GM18520 (cell line): ENCODE measurements at regions not wholly inside any gene's neighbourhood (a gene's known extent, or its start where the extent isn't known, plus 50 kb on each side); places are given as distances from the start of the nearest gene placed in this dataset.
"Not testable (repeated sequence)": the region's sequence is repeated elsewhere in the genome, so short reads cannot be mapped to it uniquely, and the experiment has no call there.

Experiments used
- ATAC-seq: cut with Tn5 transposase; IDR thresholded peaks from one replicate; pipeline ENCODE4 v1.9.1; 2021; ENCODE audit not compliant: unreplicated experiment

DNA sequence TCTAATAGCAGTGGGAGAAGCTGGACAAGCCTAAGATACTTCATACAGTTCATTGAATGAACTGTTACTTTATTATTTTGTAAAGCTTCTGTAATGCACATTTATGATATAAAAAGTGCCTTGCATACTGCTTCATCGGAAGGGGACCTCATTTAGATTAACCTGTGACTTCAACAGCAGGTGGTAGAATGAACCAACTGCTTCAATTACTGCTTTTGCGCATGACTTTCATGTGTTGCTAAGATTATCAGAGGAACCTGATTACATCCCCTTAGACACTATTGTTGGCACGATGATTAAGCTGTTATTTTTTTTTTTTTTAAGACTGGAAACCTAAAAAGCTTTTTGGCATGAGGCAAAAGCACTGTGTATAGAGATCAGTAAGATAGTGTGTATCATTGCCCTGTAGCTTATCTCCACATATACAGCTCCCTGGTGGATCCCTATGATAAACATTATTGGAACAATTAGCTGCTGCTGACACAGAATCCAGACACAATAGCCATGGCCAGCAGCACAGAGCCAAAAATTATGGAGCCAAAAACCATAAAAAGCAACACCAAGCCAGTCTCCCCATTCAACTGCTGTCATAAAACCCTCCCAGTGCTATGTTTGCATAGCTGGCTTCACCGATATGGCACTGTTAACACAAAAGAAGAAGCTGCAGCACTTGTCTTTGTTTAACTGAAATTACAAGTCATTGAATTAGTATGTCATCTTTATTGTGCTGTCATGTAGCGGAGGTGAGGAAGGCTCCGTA lies 731.6 kb upstream of the MMS22L start:
- no peak for ATAC-seq

DNA sequence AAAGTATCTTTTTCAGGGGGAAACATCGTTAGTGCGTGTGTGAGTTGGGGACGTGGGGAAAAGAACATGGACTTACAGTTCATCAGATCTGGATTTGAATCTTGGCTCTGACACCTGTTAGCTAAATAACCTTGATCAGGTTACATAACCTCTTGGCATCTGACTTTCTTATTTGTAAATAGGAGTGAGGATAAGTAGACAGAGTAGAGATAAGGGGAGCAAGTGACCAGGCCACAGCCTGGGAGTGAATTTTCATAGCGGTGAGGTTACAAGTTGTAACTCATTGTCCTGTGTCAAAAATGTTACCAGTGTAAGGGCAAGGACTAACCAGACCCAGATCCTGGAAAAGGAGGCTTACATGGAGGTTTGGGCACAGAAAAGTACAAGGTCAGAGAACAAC lies 733.5 kb upstream of the MMS22L start:
- ATAC-seq: no peak

DNA sequence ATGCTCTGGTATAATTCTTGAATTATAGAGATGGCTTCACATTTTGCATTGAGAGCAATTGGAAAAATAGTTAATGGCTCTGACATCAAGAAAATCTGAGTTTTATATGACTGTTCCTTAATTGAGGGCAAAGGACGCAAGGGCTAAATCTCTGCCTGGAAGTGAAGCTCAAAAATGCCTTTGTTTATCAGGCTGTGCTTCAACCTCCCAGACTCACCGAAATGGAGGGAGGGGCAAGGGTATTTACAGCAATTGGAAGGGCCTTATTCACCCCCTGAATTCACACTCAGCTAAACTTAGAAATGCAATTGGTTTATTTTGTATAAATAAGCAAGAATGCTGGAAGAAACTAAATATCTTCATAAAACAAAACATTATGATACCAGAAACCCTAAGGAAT lies 737.2 kb upstream of the MMS22L start:
- no peak for ATAC-seq

DNA sequence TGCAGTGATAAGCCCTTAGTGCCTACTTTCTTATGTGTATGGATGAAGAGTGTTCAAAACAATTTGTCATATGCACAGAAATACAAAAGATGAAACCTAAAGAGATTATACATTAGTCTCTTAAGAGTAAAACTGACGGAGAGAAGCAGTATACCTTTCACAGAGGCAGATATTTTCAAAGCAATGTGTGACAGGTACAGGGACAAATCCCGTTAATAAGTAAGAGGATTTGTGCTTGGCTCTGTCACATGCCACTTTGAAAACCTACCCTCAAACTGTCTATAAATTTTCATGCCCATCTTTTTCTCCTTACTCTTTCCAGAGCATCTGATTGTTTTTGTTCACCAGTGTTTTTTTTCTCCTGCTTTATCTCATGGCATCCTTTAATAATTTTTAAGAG lies 741.3 kb upstream of the MMS22L start:
- no peak for ATAC-seq

DNA sequence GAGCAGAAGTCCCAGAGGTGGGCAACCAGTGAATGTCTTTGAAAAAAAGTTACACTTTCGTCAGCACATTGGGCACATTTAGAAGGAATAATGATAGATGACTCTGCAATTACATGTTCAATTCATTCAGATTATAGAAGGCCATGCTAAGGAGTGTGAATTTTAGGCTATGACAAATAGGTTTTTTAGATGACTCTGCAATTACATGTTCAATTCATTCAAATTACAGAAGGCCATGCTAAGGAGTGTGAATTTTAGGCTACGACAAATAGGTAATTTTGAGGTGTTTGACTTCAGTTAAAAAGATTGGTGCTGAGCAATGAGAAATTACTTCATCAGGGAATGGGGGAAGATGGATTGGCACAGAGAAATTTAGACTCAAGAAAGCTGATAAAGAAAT lies 744.9 kb upstream of the MMS22L start:
- no peak for ATAC-seq

DNA sequence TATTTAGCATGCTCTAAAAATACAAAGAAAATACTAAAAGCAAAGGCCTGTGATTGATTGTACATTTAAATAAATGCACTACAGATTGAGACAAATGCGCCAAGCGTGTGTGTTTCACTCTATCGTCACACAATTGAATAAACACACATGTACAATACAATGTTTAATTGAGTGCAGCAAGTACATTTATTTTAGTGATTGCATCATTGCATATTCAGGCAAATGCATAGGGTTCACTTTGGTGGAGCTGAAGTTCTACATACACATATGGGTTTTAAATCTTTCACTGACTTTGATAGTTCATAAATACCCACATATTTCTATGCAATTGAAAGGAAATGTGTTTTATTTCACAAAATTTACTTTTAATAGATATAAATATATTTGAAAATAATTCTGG lies 750.6 kb upstream of the MMS22L start:
- no peak for ATAC-seq

DNA sequence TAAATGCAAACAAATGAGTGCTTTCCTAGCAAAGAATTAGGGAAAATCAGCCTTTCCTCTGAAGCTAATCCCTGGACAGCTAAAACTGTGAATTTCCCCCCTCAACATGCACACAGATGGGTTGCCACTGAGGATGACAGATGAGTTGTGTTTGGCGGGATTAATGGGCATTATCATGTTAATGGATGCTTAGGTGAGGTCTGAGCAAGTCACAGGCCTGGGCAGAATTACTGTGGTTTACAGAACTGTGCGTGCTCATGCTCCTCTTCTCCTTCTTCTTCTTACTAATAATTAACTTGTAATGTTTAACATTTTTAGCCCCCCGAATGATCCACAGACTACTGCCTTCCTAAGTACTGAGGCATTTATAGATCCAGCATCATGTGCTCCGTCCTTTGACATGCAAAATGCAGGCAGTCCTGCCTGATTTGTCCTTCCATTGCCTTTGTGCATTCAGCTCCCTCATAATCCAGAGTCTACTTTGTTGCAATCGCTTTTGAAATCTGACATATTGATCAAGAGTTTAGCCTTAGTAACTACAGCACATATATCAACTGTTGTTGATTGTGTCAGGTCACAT lies 753.4 kb upstream of the MMS22L start:
- no peak for ATAC-seq

DNA sequence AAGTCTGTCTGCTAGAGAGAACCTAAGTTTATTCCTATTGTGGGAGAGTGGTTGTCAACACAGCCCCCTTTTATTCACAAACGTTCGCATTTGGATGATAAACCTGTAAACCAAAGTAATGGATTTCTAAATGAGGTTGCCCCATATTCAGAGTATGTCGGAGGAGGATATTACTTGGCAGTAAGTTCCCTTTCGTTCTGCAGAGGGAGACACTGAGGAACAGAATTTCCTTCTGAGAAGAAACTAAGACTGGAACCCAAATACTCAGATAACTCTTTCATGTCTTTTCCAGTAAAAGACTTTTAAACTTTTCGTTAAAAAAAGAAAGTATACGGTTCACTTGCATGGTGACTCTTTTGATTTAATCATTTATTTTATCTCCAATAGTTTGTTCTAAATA lies 754.6 kb upstream of the MMS22L start:
- no peak for ATAC-seq

DNA sequence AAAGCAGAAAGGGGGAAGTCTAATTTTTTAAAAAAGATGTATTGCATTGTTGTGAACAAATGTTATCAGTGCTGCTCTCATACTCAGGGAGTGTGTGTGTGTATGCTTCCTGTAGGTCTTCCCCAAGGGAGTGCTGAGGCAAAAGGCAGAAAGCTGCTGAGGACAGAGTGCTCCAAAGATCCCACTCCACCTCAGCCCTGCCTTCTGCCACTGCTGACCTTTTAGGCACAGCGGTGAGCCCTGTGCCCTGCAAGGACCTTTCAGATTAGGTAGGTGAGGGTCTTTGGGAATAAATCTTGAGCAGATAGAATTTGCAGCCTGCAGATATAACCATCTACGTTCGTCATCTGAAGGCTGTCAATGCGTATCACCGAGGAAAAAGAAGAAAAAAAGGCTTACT lies 756.4 kb upstream of the MMS22L start:
- ATAC-seq: no peak

DNA sequence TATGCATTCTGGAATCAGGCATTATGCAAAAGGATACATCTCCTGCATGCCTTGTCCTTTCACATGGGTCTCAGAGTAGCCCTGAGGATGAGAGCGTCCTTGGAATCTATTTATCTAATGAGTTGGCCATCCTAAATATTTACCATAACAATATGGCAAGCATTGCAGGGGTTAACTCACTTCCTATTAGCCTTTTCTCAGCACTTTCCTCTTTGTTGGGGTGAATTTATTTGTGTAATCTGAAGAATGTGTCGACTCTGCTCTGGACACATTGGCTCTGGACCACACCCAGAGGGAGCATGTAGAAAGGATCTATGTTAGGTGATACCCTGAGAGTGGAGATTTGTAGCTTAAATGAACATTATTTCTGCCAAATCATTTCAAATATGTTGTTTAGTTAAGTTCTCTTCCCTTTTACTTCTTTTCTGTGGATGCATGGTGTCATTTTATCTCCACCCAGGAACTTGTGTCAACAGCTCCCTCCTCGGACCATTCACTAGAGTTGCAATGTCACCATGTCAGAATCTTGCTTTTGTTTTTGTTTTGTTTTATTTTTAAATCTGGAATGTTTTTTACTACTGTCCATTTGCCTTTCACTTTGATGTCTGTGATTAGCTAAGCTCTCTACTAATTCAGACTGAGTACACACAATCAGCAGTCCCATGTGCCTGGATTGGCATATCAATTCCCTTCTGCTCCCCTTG lies 757.0 kb upstream of the MMS22L start:
- ATAC-seq: no peak

DNA sequence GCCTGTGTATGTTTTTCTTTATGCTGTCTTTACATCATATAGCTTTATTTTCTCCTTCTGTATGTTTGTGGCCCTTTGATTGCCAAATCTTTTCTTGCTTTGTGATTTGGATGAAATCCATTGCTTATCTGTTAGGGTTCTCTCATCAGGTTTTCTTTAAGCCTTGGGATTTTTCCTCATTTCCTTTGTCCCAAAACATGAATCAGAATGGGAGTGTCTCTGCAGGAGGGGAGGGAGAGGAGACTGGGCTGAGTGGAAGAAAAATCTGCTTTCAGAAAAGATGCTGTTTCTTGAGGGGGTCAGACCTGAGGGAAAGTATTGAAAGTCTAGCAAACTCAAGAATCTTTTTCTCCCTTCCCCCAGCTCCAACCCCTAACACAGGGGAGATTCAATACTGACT lies 758.0 kb upstream of the MMS22L start:
- no peak for ATAC-seq

DNA sequence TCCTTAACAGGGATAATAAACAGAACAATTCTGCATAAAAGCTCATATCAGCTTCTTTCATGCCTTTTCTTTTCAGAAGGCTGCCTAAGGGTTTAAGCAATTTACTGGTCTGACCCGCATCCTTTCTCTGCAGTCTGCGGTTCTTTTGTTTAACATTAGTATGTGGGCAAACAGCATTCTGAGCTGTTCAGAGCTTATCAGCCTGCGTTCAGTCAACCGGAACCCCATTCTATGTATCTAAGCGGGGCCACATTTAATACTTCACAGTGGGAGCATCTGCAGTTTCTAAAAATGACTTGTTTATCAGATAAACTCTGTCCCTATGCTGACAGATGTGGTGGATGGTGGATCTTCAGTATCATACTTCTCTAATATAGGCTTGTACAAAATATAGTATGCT lies 758.9 kb upstream of the MMS22L start:
- no peak for ATAC-seq

DNA sequence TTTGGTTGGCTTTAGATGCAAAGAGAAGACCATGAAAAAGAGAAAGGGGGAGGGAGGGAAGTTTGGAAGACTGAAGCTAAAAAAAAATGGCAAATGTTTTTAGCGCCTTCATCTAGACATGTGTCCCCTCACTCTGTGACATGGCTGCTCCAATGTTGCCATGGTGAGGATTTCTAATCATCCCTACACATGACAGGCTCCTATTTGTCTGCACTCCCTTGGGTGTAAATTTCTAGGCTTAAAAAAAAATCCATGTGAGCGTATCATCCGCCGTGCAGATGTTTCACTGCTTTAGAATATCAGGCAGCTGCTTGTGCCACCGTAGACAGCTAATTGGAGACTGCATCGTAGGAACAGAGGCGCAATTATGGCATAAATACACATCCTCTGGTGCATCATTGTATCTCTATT lies 761.1 kb upstream of the MMS22L start:
- ATAC-seq: no peak

DNA sequence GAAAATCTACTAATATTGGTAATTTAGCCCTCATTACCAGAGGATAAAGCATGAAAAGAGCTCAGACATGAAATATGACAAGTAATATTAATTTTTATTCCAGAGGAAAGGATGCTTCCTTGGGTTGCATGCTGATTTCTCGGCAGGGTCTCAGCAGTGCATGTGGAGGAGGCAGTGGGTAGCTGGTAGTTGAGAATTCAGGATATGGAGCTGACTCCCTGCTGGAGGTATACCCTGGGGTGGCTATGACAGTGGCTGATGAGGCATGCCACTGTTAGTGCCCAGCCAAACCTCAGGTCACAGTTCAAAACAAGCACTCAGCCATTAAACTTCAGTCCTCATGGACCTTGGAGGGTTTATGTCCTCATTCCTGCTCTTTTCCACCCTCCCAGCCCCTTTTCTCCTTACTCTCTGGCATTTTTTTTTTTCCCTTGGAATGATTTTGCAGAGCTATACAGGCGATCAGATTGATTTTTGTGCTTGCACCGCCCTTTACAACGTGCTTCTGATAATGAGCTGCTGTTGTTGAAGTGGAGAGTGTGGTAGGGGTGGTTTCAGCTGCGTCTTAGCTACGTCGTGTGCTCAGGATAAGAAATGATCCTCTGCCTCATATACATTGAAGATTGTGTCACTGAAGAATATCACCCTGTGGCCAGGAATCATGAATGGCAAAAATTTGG lies 761.9 kb upstream of the MMS22L start:
- ATAC-seq: no peak

DNA sequence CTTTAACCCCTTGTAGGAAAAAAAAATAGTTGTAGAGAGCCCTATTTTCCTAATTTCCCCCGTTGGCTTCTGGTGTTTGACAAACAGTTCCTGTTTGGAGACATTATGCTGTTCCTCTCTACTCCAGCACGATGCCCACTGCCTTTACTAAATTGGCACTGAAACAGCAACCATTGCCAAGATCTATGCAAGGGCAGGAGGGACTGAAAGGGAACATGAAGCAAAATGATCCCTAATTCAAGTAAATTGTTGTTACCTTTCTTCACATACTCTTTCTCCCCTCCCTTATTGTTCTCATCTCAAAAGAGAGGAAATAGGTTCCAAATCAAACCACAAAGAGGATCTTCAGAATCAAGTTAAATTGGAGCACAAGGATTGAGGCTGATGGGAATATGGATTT lies 764.1 kb upstream of the MMS22L start:
- no peak for ATAC-seq

DNA sequence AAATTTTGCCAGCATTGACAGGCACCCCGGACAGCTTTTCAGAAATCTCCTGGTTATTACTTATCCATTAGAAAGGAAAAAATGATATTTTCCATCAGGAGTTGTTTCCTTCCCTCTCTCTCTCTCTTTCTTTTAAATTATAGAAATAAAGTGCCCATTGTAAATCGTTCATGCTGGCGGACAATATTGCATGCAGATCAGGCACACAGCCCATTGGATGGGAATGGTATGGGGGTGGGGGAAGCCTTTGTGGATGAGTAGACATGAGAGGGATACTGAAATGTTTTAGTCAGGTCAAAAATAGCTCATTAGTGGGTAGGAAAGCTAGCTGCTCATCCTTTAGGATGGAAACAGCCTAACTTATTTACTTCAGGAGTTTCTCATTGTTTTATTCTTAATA lies 764.9 kb upstream of the MMS22L start:
- ATAC-seq: no peak

DNA sequence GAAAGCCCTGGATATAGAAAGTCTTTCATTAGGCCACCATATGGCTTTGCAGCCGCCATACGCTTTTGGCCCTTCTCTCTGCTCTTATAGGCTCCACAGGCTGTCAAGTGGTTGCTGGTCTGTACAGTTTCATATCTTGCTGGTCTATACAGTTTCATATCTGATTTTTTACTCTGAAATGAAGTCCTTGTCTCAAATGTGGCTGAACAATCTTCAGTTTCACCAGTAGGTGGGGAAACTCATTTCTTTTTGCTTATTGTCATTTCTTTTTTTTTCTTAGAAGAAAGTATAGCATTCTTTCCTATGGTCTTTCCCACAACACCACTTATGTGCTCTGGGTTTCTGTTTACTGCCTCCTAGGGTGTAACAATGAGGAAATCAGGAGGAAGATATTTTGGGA lies 771.4 kb upstream of the MMS22L start:
- ATAC-seq: no peak

DNA sequence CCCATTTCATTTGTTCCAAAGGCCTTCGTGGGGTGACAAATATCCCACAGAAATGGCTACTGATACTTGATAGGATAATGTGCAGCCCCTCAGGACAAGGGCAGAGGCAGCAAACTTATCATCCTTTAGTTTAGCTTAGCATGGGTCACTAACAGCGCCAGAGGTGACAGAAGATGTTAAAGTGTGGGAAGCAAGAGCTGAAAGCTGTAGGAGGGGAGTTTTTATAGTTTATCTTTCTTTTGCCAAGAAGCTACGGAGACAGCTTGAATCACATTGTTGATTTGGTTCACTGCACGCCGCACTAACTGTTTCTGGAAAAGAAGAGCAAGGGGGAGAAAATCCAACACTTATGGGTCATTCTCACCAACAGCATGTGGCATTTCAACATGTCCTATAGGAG lies 773.9 kb upstream of the MMS22L start:
- no peak for ATAC-seq

DNA sequence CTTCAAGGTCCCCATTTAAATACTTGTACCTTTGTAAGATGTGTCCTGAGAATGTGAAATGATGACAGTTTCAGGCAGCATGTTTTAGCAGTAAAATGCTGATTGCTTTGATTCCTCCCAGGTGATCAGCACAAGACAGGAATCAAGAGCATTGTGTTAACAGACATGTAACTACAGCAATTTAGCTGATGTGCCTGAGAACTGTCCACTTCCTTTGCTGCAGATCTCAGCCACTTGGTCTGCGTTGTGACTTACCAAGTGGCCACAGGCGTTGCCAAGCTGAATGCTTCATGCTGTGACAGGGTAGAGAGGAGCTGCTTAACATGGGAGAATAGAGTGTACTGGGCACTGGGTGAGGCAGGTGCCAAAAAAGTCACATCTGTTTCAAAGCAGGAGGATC lies 767.0 kb upstream of the POU3F2 start:
- no peak for ATAC-seq

DNA sequence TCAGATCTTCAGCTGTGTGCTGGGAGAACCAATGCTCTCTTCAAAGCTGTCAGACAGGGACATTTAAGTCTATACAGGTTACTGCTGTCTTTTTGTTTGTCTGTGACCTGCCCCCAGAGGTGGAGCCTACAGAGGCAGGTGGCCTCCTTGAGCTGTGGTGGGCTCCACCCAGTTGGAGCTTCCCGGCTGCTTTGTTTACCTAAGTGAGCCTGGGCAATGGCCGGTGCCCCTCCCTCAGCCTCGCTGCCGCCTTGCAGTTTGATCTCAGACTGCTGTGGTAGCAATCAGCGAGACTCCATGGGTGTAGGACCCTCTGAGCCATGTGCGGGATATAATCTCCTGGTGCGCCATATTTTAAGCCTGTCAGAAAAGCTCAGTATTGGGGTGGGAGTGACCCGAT lies 745.8 kb upstream of the POU3F2 start:
- ATAC-seq: not testable (repeated sequence)

DNA sequence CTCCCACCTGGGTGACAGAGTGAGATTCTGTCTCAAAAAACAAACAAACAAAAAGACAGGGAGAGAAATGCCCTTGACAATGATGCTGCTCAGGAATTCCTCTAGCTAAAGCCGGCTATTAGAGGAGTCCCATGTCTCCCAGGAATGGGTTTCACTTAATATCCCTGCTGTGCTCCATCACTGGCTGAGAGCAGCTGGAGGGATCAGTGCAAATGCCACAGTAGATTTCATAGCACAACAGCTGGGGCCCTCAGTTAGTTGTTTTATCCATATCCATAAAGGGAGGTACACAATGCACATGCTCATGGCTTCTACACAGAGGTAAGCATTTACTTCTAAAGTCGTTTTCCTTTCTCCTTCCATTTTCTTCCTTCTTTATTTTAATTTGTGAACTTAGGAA lies 742.0 kb upstream of the POU3F2 start:
- no peak for ATAC-seq

DNA sequence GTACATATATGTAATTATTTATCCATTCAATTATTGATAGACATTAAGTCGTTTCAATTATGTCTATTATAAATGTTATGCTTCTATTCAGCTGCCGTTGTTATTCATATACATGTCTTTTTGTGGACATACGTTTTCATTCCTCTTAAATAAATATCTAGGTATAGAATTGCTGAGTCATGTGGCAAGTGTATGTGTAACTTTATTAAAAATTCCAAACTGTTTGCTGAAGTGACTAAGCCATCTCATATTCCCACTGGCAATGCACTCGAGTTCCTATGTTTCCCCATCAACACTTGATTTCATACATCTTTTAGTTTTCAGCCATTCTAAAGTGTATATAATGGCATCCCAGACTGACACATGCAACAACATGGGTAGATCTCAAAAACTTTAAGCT lies 739.7 kb upstream of the POU3F2 start:
- ATAC-seq: no peak
